Peyer's patch (tissue), 4 donors: ENCODE measurements at regions not wholly inside any gene's neighbourhood (a gene's known extent, or its start where the extent isn't known, plus 50 kb on each side); places are given as distances from the start of the nearest gene placed in this dataset.

ENCODE experiments used
- DNase-seq, 3 donors: peaks; one replicate each; pipeline ENCODE4 v3.0.0-alpha.2; 2017 to 2019
- H3K27ac ChIP-seq, 4 donors: fragments of 200-600 bp; sonication (generic); one replicate each; pipeline ENCODE4 v1.5.1; 2016 to 2019
- H3K27me3 ChIP-seq, 2 donors: fragments of 200-600 bp; sonication (generic); one replicate each; pipeline ENCODE4 v1.5.1; 2019
- H3K36me3 ChIP-seq, 3 donors: fragments of 200-600 bp; sonication (generic); one replicate each; pipeline ENCODE4 v1.5.1; 2016 to 2019
- H3K4me1 ChIP-seq, 4 donors: fragments of 200-600 bp; sonication (generic); one replicate each; pipeline ENCODE4 v1.5.1; 2016 to 2019
- H3K4me3 ChIP-seq, 4 donors: fragments of 200-600 bp; sonication (generic); 1 replicate in 3 of 4; 2 replicates in 1 of 4; pipeline ENCODE4 v1.5.1; 2016 to 2019; ENCODE audit warnings: mild to moderate bottlenecking in 1 of 4
- H3K9me3 ChIP-seq, 4 donors: fragments of 200-600 bp; sonication (generic); one replicate each; pipeline ENCODE4 v1.5.1; 2016 to 2019; ENCODE audit warnings: mild to moderate bottlenecking in 1 of 4
- CTCF ChIP-seq, 6 experiments: fragments of 450-650 bp in 4 of 6; fragments of 200-600 bp in 2 of 6; sonication (generic) in 1 of 6; IDR thresholded peaks; one replicate each; pipeline ENCODE4 v1.5.1; 2017 to 2019; ENCODE audit warnings: antibody characterized with exemption in 6 of 6, mild to moderate bottlenecking in 3 of 6, moderate library complexity in 1 of 6
- POLR2A ChIP-seq, 2 donors: fragments of 450-650 bp; IDR thresholded peaks; one replicate each; pipeline ENCODE4 v1.5.1; 2017; ENCODE audit warnings: antibody characterized with exemption in 2 of 2, mild to moderate bottlenecking in 2 of 2, moderate library complexity in 2 of 2

- no peak overlapping the region for H3K27ac ChIP-seq
- no peaks in the 10 kb centered on the region for H3K9me3 ChIP-seq
- H3K27me3 ChIP-seq: no peaks in the 10 kb centered on the region
- no peak for TF ChIP-seq POLR2A (IDR thresholded peaks at IDR 0.05)
- no peak for TF ChIP-seq CTCF (IDR thresholded peaks at IDR 0.05)
- H3K4me3 ChIP-seq: no peak overlapping the region
- no peak for DNase-seq
- H3K36me3 ChIP-seq: no peaks in the 10 kb centered on the region
- peaks cover 0 to 21% (median 1%) of the 10 kb centered on the region in 4 donors for H3K4me1 ChIP-seq
These were observed 223.9 kb upstream of the TPM1 start for GRCh38 chr15:62818691-62819090.

DNA sequence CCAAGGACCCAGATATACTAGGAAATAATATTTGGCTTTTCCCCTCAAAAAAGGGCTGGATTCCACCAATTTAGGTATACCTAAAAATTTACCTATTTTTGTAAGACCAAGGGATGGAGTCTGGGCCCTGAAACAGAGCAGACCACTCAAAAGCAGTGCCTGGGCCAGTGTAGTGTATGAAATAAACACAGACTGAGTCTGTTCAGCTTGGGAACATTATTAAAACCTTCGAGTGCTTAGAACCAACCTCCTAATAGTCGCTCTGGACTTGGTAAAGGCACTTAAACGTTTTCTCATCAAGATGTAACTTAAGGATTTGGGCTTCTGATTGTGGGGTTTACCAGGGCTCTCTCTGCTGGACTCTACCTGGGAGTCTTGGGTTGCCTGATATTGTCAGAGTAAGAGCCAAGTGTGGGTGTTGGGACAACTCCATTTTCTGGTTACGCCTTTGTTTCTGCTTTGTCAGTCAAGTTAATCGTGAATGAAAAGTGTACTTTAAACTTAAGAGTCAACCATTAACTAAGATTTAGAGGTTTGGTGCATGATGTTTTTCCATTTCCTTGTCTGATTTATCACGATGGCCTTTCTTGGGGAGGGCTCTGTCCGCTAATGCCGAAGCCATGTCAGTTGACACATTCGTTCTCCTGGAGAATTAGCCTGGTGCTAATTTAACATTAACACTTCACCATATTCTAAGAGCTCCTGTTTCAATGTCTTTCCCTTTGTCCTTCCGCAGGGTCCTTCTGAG, 221.0 kb upstream of the TPM1 start:
- DNase-seq: peak in 1 of 3 donors; percentile 54
- H3K27ac ChIP-seq: peak overlapping the region in 3 of 4 donors; percentile 72 to 88 (median 83)
- peaks cover 0 to 23% (median 1%) of the 10 kb centered on the region in 4 donors for H3K4me1 ChIP-seq
- H3K9me3 ChIP-seq: no peaks in the 10 kb centered on the region
- no peaks in the 10 kb centered on the region for H3K36me3 ChIP-seq
- no peaks in the 10 kb centered on the region for H3K27me3 ChIP-seq
- no peak overlapping the region for H3K4me3 ChIP-seq
- TF ChIP-seq CTCF (IDR thresholded peaks at IDR 0.05) (no peak), POLR2A (IDR thresholded peaks at IDR 0.05) (peak in 1 of 2 donors; percentile 39)

DNA sequence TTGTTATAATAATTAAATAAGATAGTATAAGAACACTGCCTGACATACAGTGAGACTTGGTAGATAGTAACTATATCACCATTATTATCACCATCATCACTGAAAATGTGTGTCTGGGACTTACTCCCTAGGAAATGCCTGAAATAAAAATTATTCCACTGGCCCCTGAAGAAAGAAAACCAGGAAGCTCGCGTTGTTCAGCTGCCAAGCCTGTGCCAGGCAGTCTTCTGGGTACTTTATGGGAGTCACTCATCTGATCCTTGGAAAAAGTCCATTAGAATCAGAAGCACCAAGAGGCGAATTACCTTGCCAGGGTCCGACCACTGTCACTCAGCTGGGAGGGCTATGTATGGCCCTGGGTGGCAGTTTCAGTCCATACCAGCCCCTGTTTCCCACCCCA, 220.3 kb upstream of the TPM1 start:
- DNase-seq: no peak
- peaks cover 0 to 23% (median 1%) of the 10 kb centered on the region in 4 donors for H3K4me1 ChIP-seq
- TF ChIP-seq POLR2A (IDR thresholded peaks at IDR 0.05) (no peak), CTCF (IDR thresholded peaks at IDR 0.05) (no peak)

GRCh38 chr15:62823561-62823960, 219.0 kb upstream of the TPM1 start:
- no peaks in the 10 kb centered on the region for H3K27me3 ChIP-seq
- H3K4me3 ChIP-seq: no peak overlapping the region
- H3K4me1 ChIP-seq: peaks cover 0 to 23% (median 1%) of the 10 kb centered on the region in 4 donors
- no peak for TF ChIP-seq POLR2A (IDR thresholded peaks at IDR 0.05)
- H3K36me3 ChIP-seq: no peaks in the 10 kb centered on the region
- peak overlapping the region in 2 of 4 donors; percentile 42 to 88 for H3K27ac ChIP-seq
- H3K9me3 ChIP-seq: no peaks in the 10 kb centered on the region
- DNase-seq: no peak

More for the DNA sequence above, 220.3 kb upstream of the TPM1 start:
- no peak overlapping the region for H3K4me3 ChIP-seq
- H3K36me3 ChIP-seq: no peaks in the 10 kb centered on the region
- no peaks in the 10 kb centered on the region for H3K27me3 ChIP-seq
- no peaks in the 10 kb centered on the region for H3K9me3 ChIP-seq
- H3K27ac ChIP-seq: peak overlapping the region in 3 of 4 donors; percentile 72 to 88 (median 83)

- no peak for TF ChIP-seq CTCF (IDR thresholded peaks at IDR 0.05)
- no peak for TF ChIP-seq POLR2A (IDR thresholded peaks at IDR 0.05)
- Histone ChIP-seq H3K27ac (peak overlapping the region in 2 of 4 donors; percentile 42 to 88), H3K9me3 (no peaks in the 10 kb centered on the region), H3K4me1 (peaks cover 0 to 23% (median 1%) of the 10 kb centered on the region in 4 donors), H3K27me3 (no peaks in the 10 kb centered on the region), H3K4me3 (no peak overlapping the region), H3K36me3 (no peaks in the 10 kb centered on the region)
- DNase-seq: no peak
These were observed 218.2 kb upstream of the TPM1 start for GRCh38 chr15:62824111-62825015.

DNA sequence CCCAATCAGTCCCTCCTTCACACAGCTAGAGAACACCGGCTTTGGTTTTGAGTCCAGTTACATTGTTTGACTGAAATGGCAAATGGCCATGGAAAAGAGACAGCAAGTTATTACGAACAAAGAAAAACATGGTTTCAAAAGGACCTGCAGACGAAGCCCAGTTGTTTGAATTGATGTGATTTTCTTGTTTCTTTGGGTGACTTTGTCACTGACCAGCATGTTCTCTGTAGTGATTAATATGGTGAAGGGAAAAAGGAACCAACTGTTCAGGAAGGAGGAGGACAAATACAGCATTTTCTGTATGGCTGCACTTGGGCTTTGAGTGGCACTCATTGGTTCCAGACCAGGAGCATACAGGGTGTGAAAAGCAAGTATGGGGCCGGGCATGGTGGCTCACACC, 217.4 kb upstream of the TPM1 start:
- peak overlapping the region in 2 of 4 donors; percentile 42 to 88 for H3K27ac ChIP-seq

More for the DNA sequence above, 217.4 kb upstream of the TPM1 start:
- H3K36me3 ChIP-seq: no peaks in the 10 kb centered on the region
- peaks cover 0 to 22% (median 1%) of the 10 kb centered on the region in 4 donors for H3K4me1 ChIP-seq
- no peaks in the 10 kb centered on the region for H3K9me3 ChIP-seq
- no peaks in the 10 kb centered on the region for H3K27me3 ChIP-seq
- no peak for DNase-seq
- H3K4me3 ChIP-seq: no peak overlapping the region
- TF ChIP-seq POLR2A (IDR thresholded peaks at IDR 0.05) (no peak), CTCF (IDR thresholded peaks at IDR 0.05) (no peak)
